ENCODE measurements at regions not wholly inside any gene's neighbourhood (a gene's known extent, or its start where the extent isn't known, plus 50 kb on each side); places are given as distances from the start of the nearest gene placed in this dataset.
A peak's percentile ranks its signal among the peaks of the same experiment; 100 is the strongest.
"Not testable (repeated sequence)": the region's sequence is repeated elsewhere in the genome, so short reads cannot be mapped to it uniquely, and the experiment has no call there.

DNA sequence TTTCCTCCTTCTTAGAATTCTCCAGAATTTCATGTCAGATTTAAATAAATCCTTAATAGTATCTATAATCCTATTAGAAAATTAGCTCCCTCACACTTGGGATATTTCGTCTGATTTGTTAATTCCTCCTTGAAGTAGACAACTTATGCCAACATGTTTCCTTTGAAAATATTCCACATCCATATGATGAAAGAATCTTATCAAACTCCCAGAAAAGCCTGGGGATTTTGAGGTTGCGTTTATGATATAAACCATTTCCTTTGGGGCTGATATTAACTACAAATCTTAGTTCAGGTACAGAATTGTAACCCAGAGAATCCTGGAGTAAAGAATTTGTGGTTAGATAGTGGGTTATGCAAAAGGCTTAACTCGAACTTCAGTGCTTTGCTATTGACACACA, 2373.8 kb upstream of the ACO1 start:
- no peak for DNase-seq (ENCODE audit: low read depth)

DNA sequence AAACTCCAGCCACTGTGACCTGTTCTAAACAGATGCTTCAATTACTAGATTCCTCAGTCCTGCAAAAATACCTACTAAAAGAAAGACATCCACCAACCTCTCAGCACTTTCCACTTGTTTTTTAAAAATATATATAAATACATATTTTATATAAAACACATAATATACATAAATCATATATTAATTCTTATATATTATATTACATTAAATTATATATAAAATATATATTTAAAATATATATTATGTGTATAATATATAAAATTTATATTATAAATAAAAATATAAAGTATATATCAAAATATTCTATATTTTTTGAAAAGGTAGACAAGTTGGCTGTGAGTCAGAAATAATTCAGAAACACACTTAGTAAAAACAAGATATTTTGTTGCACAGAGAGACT, 2371.8 kb upstream of the ACO1 start:
- DNase-seq (ENCODE audit: low read depth), result no peak

DNA sequence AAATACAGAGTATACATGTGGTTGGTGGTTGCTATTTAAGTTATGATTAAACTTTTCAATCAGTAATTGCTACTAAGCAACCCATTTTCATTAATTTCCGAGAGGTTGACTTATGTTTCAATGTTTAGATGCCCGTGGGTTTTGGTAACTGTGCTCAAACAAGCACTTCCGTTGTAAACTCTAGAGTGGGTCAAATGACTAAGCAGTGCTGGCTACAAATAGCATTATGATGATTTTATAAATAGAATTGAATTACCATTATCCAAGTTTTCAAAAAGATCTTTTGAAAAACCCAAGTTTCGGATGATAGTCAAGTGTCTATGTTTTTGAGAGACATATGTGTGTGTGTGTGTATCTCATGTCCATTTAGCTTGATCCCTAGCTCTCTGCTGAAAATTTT, 2369.4 kb upstream of the ACO1 start:
- no peak for DNase-seq (ENCODE audit: low read depth)

DNA sequence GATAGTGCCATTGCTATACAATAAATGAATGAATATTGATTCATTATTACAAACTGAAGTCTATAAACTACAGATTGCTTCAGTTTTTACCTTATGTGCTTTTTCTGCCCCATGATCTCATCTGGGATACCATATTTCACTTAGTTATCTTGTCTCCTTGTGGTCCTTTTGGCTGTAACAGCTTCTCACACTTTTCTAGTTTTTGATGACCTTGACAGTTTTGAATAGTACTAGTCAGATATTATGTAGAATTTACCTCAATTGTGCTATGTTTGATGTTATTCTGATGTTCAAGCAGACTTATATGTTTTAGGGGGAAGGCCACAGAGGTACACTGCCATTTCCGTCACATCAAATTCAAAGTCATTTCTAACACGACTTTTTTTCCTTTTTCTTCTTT, 2364.3 kb upstream of the ACO1 start:
- DNase-seq (ENCODE audit: low read depth), result no peak

DNA sequence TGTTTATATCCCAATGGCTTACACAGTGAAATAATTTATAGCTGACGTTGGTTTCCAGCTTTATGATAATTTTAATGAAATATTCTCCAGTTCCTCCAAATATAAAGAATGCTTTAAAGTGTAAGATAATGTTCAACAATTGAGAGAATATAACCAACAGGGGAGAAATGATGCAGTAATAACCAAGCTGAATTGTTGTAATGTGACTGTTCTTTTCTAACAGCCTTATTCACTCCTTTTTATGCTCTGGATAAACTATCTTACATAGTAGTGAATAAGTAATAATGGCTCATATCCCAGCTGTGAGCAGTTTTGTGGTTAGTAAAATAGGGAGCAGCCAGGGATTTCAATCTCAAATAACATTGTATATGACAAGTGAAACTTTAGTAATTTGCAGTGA, 2348.7 kb upstream of the ACO1 start:
- DNase-seq (ENCODE audit: low read depth), result no peak

DNA sequence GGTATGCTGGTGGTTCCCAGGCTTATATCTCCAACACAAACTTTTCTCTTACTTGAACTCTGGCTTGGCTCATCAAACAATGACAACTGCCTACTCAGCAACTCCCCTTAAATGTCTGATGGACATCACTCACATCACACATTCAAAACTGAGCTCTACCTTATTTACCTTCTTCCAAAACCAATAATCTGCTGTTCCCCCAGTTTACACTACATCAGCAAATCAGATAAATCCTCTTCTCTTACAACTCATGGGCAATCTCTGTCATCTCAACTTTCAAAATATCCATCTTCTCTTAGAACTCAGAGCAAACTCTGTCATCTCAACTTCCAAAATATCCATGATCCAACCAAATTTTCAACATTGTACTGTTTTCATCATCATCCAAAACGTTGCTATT, 2347.9 kb upstream of the ACO1 start:
- no peak for DNase-seq (ENCODE audit: low read depth)

DNA sequence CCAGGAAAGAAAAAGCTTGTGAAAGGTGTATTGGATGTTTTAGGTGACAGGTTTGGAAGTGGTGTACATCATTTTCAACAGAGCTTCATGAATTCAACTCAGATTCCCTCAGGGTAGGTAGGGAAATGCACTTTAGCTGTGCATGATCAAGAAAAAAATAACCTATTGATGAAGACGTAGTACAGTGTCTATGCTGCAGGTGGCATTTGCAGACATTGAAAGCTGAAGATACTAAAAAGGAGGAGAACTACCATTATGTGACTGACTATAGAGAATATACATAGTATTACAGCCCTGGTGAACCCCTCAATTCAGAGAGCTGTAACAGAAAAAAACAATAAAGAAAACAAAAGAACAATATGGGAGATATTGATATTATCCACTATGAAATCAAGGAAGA, 2344.7 kb upstream of the ACO1 start:
- DNase-seq (ENCODE audit: low read depth), result no peak

DNA sequence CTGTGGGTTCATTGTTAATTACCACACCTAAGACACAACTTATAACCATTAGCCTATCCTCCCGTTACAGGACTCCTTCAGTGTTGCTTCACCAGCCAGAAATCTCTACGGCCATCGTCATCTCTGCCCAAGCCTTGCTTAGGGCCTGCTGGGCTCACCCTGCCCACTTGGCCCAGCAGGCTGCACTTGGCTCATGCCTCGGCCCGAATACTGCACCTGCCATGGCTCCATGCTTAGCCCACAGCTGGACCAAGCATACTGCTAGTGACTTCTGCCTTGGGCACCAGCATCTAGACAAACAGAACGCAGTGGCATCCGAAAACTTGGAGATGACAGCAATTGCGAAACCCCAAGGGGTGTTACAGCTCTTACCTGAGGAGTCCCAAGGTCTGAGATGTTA, 2336.0 kb upstream of the ACO1 start:
- no peak for DNase-seq (ENCODE audit: low read depth)

DNA sequence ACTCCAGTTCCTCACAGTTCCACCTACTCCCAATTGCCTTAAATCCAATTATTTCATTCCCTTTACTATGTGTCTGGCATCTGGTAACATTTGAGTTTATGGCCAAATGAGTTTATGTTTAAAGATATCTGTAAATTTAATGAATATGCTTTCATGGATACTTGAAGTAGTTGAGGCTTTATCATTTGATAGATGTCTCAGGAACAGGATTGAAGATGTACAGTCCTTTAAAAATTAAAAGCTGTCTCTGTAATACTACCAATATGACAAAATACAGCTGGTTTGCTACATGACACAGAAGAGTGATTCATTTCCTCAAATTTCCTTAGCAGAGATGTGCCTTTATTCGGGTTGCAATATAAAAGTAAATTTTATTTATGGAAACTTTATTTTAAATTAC, 2326.0 kb upstream of the ACO1 start:
- no peak for DNase-seq (ENCODE audit: low read depth)

DNA sequence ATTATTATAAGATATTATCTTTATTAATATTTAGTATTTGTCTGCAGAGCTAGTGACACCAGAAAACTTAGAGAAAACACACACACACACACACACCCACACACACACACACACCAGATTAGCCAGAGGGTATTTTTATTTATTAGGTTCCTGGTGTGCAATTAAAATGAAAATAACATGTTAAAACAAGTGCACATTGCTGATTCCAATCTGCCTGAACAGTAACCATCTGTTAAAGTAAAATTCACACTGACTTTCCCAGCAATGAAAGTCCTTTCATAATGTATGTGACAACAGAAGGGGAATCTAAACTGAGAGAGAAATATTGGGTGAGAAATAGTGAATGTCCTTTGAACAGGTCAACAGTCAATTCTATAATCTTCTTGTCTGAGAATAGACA, 2323.5 kb upstream of the ACO1 start:
- no peak for DNase-seq (ENCODE audit: low read depth)

DNA sequence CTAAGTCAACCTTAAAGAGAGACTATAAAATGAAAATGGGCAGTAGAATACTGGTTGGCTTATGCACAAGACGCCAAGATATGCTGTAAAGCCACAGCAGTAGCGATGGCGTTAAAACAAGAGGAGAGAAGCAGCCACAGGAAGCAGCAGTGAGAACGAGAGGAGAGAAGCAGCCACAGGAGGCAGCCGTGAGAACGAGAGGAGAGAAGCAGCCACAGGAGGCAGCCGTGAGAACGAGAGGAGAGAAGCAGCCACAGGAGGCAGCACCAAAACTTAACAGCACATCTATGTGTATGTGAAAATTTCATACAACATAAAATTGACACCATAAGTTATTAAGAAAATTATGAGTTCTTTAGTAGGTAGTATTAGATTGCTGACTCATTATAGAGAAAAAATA, 2318.6 kb upstream of the ACO1 start:
- DNase-seq (ENCODE audit: low read depth), result no peak

DNA sequence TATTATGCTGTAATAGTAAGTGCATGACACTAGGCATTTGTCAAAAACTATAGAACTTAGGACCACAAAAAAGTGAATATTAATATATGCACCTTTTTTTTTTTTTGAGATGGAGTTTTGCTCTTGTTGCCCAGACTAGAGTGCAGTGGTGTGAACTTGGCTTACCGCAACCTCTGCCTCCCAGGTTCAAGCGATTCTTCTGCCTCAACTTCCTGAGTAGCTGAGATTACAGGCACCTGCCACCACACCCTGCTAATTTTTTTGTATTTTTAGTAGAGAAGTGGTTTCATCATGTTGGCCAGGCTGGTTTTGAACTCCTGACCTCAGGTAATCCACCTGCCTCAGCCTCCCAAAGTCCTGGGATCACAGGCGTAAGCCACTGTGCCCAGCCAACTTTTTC, 2315.2 kb upstream of the ACO1 start:
- not testable (repeated sequence) for DNase-seq (ENCODE audit: low read depth)

DNA sequence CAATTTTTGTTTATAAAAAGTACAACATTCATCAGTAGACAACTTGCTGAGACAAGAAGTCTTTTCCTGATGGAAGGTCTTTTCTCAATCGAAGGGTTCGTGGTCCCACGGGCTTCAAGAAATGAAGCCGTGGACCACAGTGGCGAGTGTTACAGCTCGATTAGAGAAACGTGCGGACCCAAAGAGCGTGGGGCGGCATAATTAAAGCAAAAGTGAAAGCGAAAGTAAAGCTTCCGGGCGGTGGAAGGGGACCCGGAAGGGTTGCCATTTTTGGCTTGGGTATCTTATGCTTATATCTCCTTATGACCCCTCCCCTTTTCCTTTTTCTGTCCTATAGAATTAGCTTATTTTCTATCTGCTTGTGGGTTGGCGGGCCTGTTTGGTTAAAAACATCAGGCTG, 2309.4 kb upstream of the ACO1 start:
- no peak for DNase-seq (ENCODE audit: low read depth)

DNA sequence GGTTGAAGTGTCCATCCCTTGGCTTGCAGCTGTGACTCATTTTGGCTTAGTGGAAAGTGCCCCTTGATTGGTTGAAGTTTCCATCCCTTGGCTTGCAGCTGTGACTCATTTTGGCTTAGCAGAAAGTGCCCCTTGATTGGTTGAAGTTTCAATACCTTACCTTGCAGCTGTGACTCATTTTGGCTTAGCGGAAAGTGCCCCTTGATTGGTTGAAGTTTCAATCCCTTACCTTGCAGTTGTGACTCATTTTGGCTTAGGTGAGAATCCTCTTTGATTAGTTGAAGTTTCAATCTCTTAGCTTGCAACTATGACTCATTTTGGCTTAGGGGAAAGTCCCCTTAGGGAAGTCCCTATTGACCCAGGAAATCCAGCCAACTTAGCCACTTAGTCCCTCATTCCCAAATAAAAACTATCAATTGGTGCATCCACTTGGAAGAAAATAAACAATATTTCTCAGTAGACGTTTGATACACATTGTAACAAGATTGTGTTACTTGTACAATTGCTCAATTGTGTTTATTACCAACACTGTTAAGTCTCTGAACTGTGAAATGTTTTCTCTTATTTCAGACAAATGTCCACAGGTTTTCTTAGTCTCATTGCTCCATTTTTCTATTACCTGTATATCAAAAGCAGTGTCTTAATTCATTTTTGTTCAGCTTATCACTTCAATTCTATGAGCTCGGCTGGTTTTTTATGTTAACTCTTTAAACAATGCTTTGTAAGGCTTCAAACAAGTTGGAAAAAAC, 2308.8 kb upstream of the ACO1 start:
- DNase-seq (ENCODE audit: low read depth), result peak; percentile 1

DNA sequence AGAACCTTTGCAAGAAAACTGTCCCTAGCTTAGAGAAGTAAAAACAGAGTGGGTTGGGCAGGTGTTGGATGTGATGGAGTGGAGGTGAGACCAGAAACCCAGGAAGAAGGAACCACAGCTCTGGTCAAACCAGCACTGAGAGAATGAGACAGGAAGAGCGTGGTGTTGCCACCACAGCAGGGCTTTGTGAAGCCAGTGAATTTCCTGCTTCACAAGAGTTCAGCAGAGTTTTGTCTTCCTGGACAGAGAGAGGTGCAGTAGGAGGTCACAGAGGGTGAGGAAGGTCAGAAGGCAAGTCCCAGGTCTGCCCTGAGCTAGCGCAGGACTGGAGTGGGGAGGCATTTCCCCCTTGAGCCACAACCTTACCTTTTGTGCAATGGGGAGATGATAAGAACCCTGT, 2306.2 kb upstream of the ACO1 start:
- no peak for DNase-seq (ENCODE audit: low read depth)

DNA sequence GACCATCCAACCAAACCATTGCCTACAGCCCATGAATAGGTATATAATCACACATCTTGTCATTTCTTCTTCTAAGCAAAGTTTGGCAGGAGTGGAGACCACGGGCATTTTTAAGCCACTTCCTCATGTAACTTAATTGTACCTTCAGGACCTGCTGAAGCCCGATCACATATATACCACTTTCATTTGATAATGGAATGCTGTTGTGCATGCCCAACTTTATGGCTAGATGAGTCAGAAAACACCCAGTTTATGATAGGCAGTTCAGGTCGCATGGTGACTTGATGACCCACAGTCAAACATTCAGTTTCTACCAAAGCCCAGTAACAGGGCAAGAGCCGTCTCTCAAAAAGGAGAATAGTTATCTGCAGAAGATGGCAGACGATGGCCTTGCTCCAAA, 2295.0 kb upstream of the ACO1 start:
- DNase-seq (ENCODE audit: low read depth), result no peak

DNA sequence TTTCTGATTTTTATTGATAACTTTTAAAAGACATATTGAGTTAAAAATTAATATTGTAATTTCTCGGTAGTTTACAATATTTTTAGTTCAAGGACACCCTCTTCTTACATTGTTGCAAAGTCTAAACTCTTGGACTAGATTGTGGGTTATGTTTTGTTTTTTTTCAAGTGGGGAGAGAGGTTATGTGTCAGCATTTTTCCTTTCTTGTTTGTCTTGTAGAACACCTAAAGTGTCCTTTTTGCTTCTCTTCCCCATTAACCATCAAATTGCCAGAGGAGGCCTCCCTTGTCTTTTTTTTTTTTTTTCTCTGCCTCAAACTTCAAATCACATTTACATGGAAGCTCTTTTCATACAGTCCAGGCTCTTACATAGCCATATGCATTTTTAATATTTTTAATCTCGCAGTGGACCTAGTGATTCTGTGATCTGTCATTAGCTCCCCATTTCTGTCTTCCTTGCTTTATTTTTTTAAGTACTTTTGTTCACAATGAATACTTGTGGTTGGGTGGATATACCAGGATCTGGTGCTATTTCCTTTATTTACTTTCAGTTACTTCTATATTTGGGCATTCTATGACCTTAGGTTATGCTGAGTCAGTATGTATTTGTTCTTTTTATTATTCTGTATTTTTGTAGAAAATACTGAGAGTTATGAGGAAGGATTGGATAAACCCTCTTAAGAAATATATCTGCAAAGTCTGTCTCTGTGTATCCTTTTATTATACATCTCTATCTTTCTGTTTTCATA, 2280.6 kb upstream of the ACO1 start:
- DNase-seq (ENCODE audit: low read depth), result peak; percentile 3

DNA sequence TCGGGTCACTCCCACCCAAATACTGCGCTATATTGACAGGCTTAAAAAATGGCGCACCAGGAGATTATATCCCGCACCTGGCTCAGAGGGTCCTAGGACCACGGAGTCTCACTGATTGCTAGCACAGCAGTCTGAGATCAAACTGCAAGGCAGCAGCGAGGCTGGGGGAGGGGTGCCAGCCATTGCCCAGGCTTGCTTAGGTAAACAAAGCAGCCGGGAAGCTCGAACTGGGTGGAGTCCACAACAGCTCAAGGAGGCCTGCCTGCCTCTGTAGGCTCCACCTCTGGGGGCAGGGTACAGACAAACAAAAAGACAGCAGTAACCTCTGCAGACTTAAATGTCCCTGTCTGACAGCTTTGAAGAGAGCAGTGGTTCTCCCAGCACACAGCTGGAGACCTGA, 2277.3 kb upstream of the ACO1 start:
- DNase-seq (ENCODE audit: low read depth), result not testable (repeated sequence)

DNA sequence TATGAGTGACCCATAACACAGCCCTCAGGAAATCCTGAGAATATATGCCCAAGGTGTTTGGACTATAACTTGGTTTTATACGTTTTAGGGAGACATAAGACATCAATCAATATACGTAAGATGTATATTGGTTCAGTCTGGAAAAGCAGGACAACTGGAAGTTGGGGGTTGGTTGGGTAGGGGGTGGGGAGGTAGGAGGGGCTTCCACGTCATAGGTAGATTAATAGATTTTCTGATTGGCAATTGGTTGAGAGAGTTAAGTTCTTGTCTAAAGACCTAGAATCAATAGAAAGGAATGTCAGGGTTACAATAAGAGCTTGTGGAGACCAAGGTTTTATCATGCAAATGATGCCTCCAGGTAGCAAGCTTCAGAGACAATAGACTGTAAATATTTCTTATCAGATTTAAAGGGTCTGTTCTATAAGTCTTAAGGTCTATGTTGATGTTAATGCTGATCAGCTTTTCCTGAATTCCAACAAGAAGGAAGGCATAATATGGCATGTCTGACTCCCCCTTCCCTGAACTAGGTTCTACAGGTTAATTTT, 2267.7 kb upstream of the ACO1 start:
- no peak for DNase-seq (ENCODE audit: low read depth)

DNA sequence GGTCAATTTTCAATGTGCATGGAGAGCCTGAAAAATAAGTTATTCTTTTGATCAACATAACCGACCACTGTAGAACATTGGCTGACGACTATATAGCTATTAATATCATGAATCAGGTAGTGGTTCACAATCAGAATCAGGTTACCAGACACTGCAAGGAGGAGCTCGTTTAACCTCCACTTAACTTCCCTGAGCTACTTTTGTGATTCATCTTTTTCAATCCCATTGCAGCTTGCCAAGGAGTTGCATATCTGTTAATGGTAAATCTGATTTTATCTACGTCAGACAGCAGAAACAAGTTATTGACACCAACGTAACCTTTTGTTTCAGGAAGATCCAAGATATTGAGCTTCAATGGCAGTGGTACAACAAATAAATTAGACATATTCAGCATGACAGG, 2263.8 kb upstream of the ACO1 start:
- DNase-seq (ENCODE audit: low read depth), result no peak

DNA sequence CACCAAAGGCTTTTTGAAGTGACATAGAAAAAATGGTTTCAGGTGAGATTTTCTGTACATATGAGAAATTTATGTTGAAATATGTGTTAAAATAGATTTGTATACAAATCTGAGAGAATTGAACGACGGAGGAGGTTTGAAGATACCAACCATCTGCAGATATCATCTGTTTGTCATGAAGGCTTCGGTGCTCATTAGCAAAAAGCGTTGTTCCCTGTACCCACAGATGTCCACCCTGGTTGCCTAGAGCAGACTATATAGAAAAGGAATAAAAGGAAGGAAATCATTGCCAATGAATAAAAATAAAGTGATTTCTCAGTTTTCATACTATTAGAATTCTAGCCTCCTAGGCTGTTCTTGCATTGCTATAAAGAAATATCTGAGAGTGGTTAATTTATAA, 2262.8 kb upstream of the ACO1 start:
- no peak for DNase-seq (ENCODE audit: low read depth)

DNA sequence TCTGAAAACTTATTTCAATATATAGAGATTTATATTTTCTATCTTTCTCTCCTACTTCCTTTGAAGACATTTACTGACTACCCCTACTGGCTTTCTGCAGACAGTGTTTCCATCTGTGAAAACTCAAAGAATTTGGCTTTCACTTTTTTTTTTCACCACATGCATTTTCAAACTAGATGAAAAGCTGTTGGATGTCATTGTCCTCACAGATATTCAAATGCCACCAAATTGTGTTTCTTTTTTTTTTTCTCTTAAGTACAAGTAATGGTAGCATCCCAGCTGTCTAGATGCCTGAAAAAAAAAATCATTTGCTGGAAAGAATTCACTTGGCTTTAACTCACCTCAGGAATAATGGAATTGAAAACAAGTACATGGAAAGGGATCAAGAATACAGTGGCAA, 2258.6 kb upstream of the ACO1 start:
- DNase-seq (ENCODE audit: low read depth), result no peak

DNA sequence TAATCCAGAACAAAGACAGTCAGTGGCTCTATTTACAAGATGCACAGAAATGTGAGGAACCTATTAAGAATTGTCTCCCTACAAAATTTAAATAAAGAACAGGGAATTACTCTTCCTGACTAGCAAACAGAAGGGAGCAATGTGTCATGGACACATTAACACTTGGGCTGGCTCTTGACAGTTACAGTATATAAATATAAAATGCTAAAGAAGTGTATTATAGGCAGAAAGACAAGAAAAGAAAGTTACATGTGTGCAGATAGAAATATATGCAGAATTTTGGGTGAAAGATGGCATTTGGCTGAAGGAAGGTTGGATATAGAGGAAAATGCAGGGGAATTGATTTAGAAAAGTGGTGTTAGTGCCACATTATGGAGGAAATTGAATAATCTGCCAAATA, 2257.1 kb upstream of the ACO1 start:
- no peak for DNase-seq (ENCODE audit: low read depth)

DNA sequence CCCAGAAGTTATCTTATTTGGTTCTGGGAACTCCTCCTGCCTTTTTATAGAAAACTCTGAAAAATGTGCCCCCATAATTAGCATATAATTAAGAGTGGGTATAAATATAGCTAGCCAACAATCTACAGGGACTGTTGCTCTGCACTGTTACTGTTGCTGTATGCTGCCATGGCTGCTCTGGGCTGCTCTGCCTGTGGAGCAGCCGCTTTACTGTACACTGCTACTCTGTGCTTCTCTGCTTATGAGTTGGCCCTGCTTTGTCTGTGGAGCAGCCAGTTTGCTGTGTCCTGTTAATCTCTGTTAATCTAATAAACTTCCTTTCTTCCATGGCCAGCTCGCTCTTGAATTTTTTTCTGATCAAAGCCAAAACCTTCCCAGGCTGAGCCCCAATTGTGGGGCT, 2244.0 kb upstream of the ACO1 start:
- no peak for DNase-seq (ENCODE audit: low read depth)
